Neuronal stem cell (in vitro differentiated cells): ENCODE measurements at regions not wholly inside any gene's neighbourhood (a gene's known extent, or its start where the extent isn't known, plus 50 kb on each side); places are given as distances from the start of the nearest gene placed in this dataset.
"Not testable (repeated sequence)": the region's sequence is repeated elsewhere in the genome, so short reads cannot be mapped to it uniquely, and the experiment has no call there.

Source experiments
- DNase-seq: peaks from one replicate; pipeline ENCODE4 v3.0.0-alpha.2; 2013; ENCODE audit warnings: low spot score
- H2AFZ ChIP-seq: one replicate; pipeline ENCODE4 v1.6.1; 2013; ENCODE audit warnings: mild to moderate bottlenecking, low read length, inconsistent platforms
- H2AK5ac ChIP-seq: 2 replicates; pipeline ENCODE4 v1.6.1; 2013; ENCODE audit warnings: low read depth, mild to moderate bottlenecking, inconsistent platforms, low read length, moderate library complexity, mixed read lengths
- H2BK120ac ChIP-seq: 2 replicates; pipeline ENCODE4 v1.6.1; 2013; ENCODE audit warnings: low read depth, mild to moderate bottlenecking, inconsistent platforms, low read length, moderate library complexity, mixed read lengths
- H2BK12ac ChIP-seq: one replicate; pipeline ENCODE4 v1.6.1; 2013; ENCODE audit warnings: low read length, inconsistent platforms
- H2BK15ac ChIP-seq: 2 replicates; pipeline ENCODE4 v1.6.1; 2013; ENCODE audit warnings: mild to moderate bottlenecking, low read length, inconsistent platforms, mixed read lengths
- H2BK5ac ChIP-seq: one replicate; pipeline ENCODE4 v1.6.1; 2013; ENCODE audit warnings: inconsistent platforms, mild to moderate bottlenecking, low read length, moderate library complexity
- H3K14ac ChIP-seq: one replicate; pipeline ENCODE4 v1.6.1; 2013; ENCODE audit warnings: low read length, inconsistent platforms
- H3K18ac ChIP-seq: 2 replicates; pipeline ENCODE4 v1.6.1; 2013; ENCODE audit warnings: low read length, inconsistent platforms
- H3K23ac ChIP-seq: 2 replicates; pipeline ENCODE4 v1.6.1; 2013; ENCODE audit warnings: low read depth, mild to moderate bottlenecking, mixed read lengths, low read length, inconsistent platforms; ENCODE audit not compliant: poor library complexity
- H3K27ac ChIP-seq: replicated peaks from 3 replicates; pipeline ENCODE4 v1.5.1; 2013; ENCODE audit warnings: low read length, inconsistent platforms
- H3K27me3 ChIP-seq, 3 experiments: 2 replicates each; pipeline ENCODE4 v1.6.1; 2013; ENCODE audit warnings: low read length in 3 of 3, mild to moderate bottlenecking in 2 of 3, inconsistent platforms in 1 of 3, low read depth in 1 of 3, mixed read lengths in 1 of 3, moderate library complexity in 1 of 3; ENCODE audit not compliant: control insufficient read depth in 3 of 3, insufficient read depth in 3 of 3
- H3K36me3 ChIP-seq, 2 donors: replicated peaks in 1 of 2; 2 replicates each; pipeline ENCODE4 v1.6.1; 2013; ENCODE audit warnings: low read length in 2 of 2; ENCODE audit not compliant: control insufficient read depth in 2 of 2, insufficient read depth in 2 of 2
- H3K4ac ChIP-seq: 2 replicates; pipeline ENCODE4 v1.6.1; 2013; ENCODE audit warnings: inconsistent platforms, mild to moderate bottlenecking, low read length, moderate library complexity
- H3K4me1 ChIP-seq, 2 donors: 1 replicate in 1 of 2; 2 replicates in 1 of 2; pipeline ENCODE4 v1.6.1; 2013; ENCODE audit warnings: low read length in 2 of 2, low read depth in 1 of 2; ENCODE audit not compliant: control insufficient read depth in 2 of 2, insufficient read depth in 1 of 2
- H3K4me2 ChIP-seq: one replicate; pipeline ENCODE4 v1.6.1; 2013; ENCODE audit warnings: mild to moderate bottlenecking, low read length, inconsistent platforms; ENCODE audit not compliant: insufficient read depth, poor library complexity, severe bottlenecking
- H3K4me3 ChIP-seq, 2 donors: 2 replicates each; pipeline ENCODE4 v1.5.1; 2013; ENCODE audit warnings: low read length in 2 of 2, mild to moderate bottlenecking in 2 of 2, inconsistent platforms in 1 of 2, moderate library complexity in 1 of 2
- H3K79me1 ChIP-seq: one replicate; pipeline ENCODE4 v1.6.1; 2013; ENCODE audit warnings: low read depth, mild to moderate bottlenecking, inconsistent platforms, low read length, moderate library complexity
- H3K9ac ChIP-seq: one replicate; pipeline ENCODE4 v1.6.1; 2013; ENCODE audit warnings: mild to moderate bottlenecking, low read depth, low read length, inconsistent platforms; ENCODE audit not compliant: poor library complexity
- H3K9me3 ChIP-seq, 2 donors: replicated peaks in 1 of 2; 2 replicates each; pipeline versions ENCODE3 to v1.6.1; 2013; ENCODE audit warnings: low read length in 2 of 2, mild to moderate bottlenecking in 2 of 2, inconsistent platforms in 1 of 2, low read depth in 1 of 2, mixed read lengths in 1 of 2, moderate library complexity in 1 of 2; ENCODE audit not compliant: control insufficient read depth in 2 of 2, insufficient read depth in 1 of 2
- H4K8ac ChIP-seq: one replicate; pipeline ENCODE4 v1.6.1; 2013; ENCODE audit warnings: low read depth, mild to moderate bottlenecking, inconsistent platforms, low read length, moderate library complexity
- H4K91ac ChIP-seq: one replicate; pipeline ENCODE4 v1.6.1; 2013; ENCODE audit warnings: low read length, low read depth, mild to moderate bottlenecking, inconsistent platforms; ENCODE audit not compliant: poor library complexity
- WGBS, 2 donors: extraction: QIAGEN DNeasy Blood & Tissue Kit; methylation state at CpG; one replicate each; pipeline ENCODE4 v1.1.7; 2013; ENCODE audit warnings: missing lambda C conversion rate in 2 of 2, mixed read lengths in 1 of 2; ENCODE audit not compliant: insufficient read length in 2 of 2, insufficient replicate concordance in 1 of 2; ENCODE audit errors: extremely low coverage in 2 of 2; 5-methylcytosine and 5-hydroxymethylcytosine counted together

DNA sequence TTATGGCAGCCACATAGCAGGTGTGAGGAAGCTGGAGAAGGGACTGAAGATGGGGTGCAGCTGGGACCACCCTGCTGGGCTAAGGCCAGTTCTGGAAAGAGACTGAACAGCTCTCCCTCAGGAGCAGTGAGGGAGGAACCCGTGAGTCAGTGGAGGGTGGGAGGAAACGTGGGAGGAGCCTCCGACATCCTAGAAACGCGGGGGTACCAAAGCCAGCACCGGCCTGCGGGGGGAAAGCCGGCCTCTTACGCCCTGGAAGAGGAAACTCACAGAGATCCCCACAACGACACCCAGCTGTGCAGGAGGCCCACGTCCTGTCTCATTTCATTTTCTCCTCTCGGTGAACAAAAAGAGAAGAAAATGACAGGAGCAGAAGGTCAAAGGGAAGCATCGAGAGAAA is 185.8 kb upstream of the IRX4 start:
- Histone ChIP-seq H3K9me3 (peaks cover 0 to 14% of the 10 kb centered on the region in 2 donors), H2BK12ac (peak overlapping the region; percentile 16), H3K4me2 (no peak overlapping the region), H3K4ac (no peak overlapping the region), H2BK120ac (no peak overlapping the region), H2BK5ac (no peak overlapping the region), H2AK5ac (peak overlapping the region; percentile 72), H3K79me1 (no peaks in the 10 kb centered on the region), H2AFZ (peak overlapping the region; percentile 68), H3K14ac (no peak overlapping the region), H4K8ac (no peak overlapping the region), H3K4me3 (no peak overlapping the region), H3K23ac (peak overlapping the region; percentile 22), H3K4me1 (peaks cover 2 to 9% of the 10 kb centered on the region in 2 donors), H3K18ac (no peak overlapping the region), H3K27me3 (peaks cover 0 to 2% (median 0%) of the 10 kb centered on the region in 3 experiments), H2BK15ac (no peak overlapping the region), H3K36me3 (no peaks in the 10 kb centered on the region), H3K9ac (no peak overlapping the region), H4K91ac (no peak overlapping the region), H3K27ac (no peak overlapping the region)
- no CpG with 5 or more reads among the region's 13 CpGs for WGBS, 2 donors
- no peak for DNase-seq

DNA sequence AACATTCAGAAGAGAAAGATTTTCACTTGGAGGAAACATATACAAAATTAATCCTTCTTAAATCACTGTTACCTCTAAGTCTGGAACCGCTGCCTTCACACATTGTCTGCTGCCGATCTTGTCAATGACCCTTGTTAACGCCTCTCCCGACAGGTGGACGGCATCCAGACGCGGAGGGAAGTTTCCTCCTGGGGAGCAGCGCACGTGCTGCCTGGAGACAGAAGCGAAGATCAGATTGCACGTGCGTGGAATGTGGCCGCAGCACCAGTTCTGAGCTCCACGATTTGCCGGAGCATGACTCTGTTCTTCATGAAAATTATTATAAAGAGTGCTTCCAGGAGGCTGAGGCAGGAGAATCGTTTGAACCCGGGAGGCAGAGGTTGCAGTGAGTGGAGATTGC is 183.6 kb upstream of the IRX4 start:
- Histone ChIP-seq H2BK120ac (no peak overlapping the region), H2AFZ (no peak overlapping the region), H4K8ac (no peak overlapping the region), H3K9me3 (peaks cover 0 to 14% of the 10 kb centered on the region in 2 donors), H3K14ac (no peak overlapping the region), H3K79me1 (no peaks in the 10 kb centered on the region), H3K27me3 (no peaks in the 10 kb centered on the region), H3K23ac (no peak overlapping the region), H3K4me3 (no peak overlapping the region), H3K9ac (no peak overlapping the region), H2BK15ac (no peak overlapping the region), H3K27ac (no peak overlapping the region), H3K4me2 (no peak overlapping the region), H2AK5ac (no peak overlapping the region), H2BK12ac (no peak overlapping the region), H4K91ac (no peak overlapping the region), H3K4me1 (peaks cover 2 to 9% of the 10 kb centered on the region in 2 donors), H2BK5ac (no peak overlapping the region), H3K36me3 (no peaks in the 10 kb centered on the region), H3K18ac (no peak overlapping the region), H3K4ac (no peak overlapping the region)
- no peak for DNase-seq
- WGBS, 2 donors: no CpG with 5 or more reads among the region's 17 CpGs

DNA sequence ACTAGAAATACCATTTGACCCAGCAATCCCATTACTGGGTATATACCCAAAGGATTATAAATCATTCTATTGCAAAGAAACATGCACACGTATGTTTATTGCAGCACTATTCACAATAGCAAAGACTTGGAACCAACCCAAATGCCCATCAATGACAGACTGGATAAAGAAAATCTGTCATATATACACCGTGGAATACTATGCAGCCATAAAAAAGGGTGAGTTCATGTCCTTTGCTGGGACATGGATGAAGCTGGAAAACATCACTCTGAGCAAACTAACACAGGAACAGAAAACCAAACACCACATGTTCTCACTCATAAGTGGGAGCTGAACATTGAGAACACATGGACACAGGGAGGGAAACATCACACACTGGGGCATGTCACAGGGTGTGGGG is 180.7 kb upstream of the IRX4 start:
- not testable (repeated sequence) for H2AFZ ChIP-seq, H4K91ac ChIP-seq, H3K18ac ChIP-seq, H3K14ac ChIP-seq, H3K4me2 ChIP-seq, H3K36me3 ChIP-seq, H2BK5ac ChIP-seq, H3K27ac ChIP-seq, H3K23ac ChIP-seq, H2BK15ac ChIP-seq, H3K4me3 ChIP-seq, H3K9ac ChIP-seq, H2BK120ac ChIP-seq, H4K8ac ChIP-seq, H3K4me1 ChIP-seq, H3K27me3 ChIP-seq, H2BK12ac ChIP-seq, H3K9me3 ChIP-seq, H2AK5ac ChIP-seq, H3K4ac ChIP-seq, DNase-seq, H3K79me1 ChIP-seq
- no CpG with 5 or more reads among the region's 2 CpGs for WGBS, 2 donors

DNA sequence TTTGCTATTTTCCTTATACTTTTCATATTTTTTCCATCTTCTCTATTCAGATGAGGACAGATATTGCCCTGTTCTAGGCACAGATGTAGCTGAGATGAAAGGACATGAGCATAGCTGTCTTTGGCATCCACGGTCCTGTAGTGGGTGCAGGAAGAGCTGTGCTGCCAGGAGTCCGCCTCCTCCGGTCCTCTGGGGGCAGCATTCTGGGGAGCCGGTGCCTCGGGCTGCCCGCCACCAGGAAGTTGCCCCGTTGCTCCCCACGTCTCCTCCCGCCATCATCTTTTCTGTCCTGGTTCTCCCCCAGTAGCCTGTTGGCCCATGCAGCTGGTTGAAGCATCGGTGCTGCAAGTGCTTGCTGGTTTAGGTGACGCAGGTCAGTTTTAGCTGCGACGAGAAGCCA is 170.0 kb upstream of the IRX4 start:
- Histone ChIP-seq H4K8ac (no peak overlapping the region), H3K18ac (no peak overlapping the region), H3K9me3 (peaks cover 5 to 7% of the 10 kb centered on the region in 2 donors), H3K14ac (no peak overlapping the region), H3K27ac (no peak overlapping the region), H3K4ac (no peak overlapping the region), H2BK12ac (no peak overlapping the region), H2AFZ (no peak overlapping the region), H3K79me1 (no peaks in the 10 kb centered on the region), H3K27me3 (no peaks in the 10 kb centered on the region), H3K4me1 (no peaks in the 10 kb centered on the region), H2AK5ac (no peak overlapping the region), H3K4me2 (no peak overlapping the region), H2BK120ac (no peak overlapping the region), H3K23ac (no peak overlapping the region), H3K9ac (no peak overlapping the region), H3K36me3 (no peaks in the 10 kb centered on the region), H2BK15ac (no peak overlapping the region), H3K4me3 (no peak overlapping the region), H4K91ac (no peak overlapping the region), H2BK5ac (no peak overlapping the region)
- no peak for DNase-seq
- WGBS, 2 donors: no CpG with 5 or more reads among the region's 13 CpGs
